ENCODE measurements at regions not wholly inside any gene's neighbourhood (a gene's known extent, or its start where the extent isn't known, plus 50 kb on each side); places are given as distances from the start of the nearest gene placed in this dataset.

- no peaks in the 10 kb centered on the region for H3K9me3 Mint-ChIP-seq
- peaks cover 10 to 20% of the 10 kb centered on the region in 2 donors for H3K27me3 Mint-ChIP-seq
- no peaks in the 10 kb centered on the region for H3K36me3 Mint-ChIP-seq
- H3K27ac Mint-ChIP-seq: no peak overlapping the region
- ATAC-seq (replicated peaks) (no peak), DNase-seq (no peak)
- H3K4me1 Mint-ChIP-seq: no peaks in the 10 kb centered on the region
- H3K4me3 Mint-ChIP-seq: no peak overlapping the region
These were observed 52.5 kb upstream of the SMARCA2 start for GRCh38 chr9:1962588-1963106.

- no peak for DNase-seq
- no peaks in the 10 kb centered on the region for H3K4me1 Mint-ChIP-seq
- no peak overlapping the region for H3K4me3 Mint-ChIP-seq
- no peak overlapping the region for H3K27ac Mint-ChIP-seq
- no peak for ATAC-seq (replicated peaks)
- H3K27me3 Mint-ChIP-seq: peaks cover 15 to 22% of the 10 kb centered on the region in 2 donors
- no peaks in the 10 kb centered on the region for H3K36me3 Mint-ChIP-seq
- H3K9me3 Mint-ChIP-seq: no peaks in the 10 kb centered on the region
These were observed 51.1 kb upstream of the SMARCA2 start for GRCh38 chr9:1964093-1964492.
